Mucosa of gallbladder (tissue), 1 donor: ENCODE measurements at regions not wholly inside any gene's neighbourhood (a gene's known extent, or its start where the extent isn't known, plus 50 kb on each side); places are given as distances from the start of the nearest gene placed in this dataset.

Experiments
- DNase-seq: peaks from one replicate; pipeline ENCODE4 v3.0.0-alpha.2; 2020; ENCODE audit warnings: low spot score
- donor health status: DM: no; HTN: no; CAD: no.

DNA sequence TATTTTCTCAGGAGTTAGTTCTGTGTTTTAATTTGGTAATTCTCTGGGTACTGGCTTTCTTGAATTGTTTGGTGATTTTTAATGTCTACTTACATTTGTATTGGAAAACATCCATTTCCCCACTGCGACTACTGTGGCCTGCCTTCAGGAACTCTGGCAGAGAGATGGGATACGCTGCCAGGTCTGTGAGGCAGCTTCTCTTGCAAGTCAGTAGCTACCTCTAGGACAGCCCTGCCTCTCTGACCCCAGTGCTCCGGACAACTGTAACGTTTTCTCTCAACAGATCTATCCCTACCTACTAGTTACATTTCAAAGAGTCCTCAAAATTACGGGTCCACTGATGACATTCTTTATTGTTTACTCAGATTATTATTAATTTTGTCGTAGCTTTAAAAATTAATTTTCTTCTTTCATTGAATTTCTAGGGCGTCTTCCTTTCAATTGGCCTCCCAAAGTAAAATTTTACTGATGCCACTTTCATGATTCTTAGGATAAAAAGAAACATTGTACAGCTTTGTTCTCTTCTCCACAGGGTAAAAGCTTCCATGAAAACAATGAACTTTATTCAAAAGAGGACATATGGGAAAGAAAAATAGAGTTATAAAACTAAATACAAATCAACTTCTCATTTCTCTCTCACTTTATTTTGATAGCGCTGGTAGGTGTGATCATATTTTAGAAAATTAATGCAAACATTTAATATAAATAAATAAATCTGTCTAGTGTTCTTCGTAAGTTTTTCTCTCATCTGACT lies 123.2 kb upstream of the GOLGA8J start:
- no peak for DNase-seq

DNA sequence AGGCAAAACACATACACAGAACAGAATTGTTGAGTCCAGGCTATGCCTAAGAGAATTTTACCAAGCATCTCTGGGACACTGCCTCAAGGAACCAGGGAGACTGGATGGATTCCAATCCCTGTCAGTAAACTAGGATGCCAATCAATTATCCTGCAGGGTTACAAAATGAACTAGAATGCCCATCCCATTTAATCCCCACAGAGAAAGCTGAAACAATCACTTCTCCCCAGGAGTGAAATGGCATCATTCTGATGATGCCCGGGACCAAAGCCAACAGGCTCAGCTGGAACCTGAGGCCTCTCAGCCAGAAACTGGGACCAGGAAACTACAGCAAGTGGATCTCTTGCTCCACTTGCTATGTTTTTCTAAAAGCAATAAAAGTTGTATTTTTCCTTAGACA lies 130.0 kb upstream of the TJP1 start:
- no peak for DNase-seq

DNA sequence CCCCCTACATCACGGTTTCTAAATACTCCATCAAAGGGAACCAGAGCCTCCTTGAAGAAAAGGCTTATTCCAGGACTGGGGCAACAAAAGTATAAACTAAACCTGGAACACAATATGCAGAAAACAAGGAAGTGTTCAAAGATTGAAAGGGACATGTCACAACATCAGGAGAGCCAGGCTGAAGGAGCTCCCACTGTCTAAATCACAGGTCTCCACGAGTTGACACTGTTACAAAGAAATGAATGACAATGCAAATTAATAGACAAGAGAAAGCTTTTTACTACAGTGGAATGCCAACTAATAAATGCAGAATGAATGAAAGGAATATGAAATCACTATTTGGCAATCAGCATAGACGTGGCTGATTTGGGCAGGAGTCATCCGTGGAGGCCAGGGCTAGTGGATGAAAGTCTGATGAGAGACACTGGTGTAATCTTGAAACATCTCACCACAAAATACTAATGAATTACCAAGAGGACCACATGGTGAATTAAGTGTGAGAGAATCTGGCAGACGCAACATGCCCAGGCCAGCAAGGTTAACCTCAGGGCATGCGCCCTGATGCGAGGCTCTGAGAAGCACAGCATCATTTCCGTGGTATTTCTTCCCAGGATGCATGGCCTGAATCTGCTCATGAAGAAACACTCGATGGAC lies 123.8 kb upstream of the TJP1 start:
- DNase-seq, result no peak

DNA sequence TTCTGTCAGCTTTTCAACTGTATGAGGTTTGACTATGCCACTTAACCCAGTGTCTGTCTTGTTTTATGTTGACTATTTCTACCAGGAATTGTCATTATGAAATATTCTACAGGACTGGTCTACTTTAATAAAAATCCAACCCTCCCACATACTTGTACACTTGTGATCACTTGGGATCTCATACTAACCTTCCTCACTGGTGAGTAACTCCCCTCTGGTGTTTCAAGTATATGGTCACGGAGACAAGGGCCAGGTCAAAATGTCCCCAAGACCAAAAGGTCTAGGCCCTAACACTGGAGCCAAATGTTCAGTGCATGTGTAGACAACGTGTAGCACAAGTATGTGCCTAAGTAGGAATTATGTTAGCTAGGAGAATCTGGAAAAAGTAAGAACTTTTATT lies 122.7 kb upstream of the TJP1 start:
- DNase-seq, result no peak

DNA sequence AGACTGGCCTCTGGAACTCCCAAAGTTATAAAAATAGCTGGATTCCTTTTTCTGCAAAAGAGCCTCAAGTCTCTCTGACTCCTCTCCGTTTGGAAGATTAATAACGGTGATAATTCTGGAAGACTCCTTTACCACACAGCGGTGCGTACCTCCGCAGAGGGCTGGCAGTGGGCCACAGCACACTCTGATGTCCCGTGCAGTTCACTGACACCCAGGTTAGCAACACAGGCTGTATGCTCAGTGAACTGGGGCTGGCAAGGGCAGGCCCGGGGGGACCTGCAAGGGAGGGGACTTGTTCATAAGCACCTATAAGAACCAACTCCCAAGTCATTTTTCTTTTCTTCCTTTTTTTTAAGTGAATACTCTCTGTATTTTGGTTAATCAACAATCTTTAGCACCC lies 120.3 kb upstream of the TJP1 start:
- DNase-seq, result no peak

DNA sequence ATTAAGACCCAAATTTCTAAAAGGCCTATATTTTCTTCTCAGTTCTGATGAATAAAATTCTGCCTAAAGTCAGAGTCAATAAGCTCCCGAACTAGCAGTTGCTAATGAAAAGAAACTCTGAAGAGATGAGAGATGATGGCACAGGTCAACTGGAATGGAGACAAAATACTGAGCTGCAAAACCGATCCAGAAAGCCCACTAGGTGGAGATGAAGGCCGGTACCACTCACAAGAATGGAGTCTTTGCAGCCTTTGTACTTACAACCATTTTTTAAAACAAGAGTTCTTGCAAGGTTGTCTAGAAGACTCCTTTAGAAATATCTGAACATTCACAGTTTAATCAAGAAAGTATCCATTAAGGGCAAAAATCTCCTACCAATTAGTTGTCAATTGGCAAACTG lies 119.9 kb upstream of the TJP1 start:
- no peak for DNase-seq

DNA sequence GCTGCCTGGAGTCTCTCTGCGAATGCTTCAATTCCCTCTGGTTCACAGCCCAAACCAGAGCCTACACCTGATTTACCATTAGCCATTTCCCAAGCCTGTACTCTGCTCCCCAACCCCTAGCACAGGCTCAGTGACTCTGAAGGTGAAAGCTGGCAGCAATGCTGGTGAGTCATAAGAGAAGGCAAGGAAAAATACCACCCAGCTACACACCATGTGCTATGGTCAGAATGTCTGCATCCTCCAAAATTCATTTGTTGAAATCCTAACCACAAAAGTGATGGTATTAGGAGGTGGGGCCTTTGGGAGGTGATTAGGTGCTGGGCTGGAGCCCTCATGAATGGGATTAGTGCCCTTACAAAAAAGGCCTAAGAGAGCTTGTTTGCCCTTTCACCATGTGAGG lies 117.1 kb upstream of the TJP1 start:
- no peak for DNase-seq

DNA sequence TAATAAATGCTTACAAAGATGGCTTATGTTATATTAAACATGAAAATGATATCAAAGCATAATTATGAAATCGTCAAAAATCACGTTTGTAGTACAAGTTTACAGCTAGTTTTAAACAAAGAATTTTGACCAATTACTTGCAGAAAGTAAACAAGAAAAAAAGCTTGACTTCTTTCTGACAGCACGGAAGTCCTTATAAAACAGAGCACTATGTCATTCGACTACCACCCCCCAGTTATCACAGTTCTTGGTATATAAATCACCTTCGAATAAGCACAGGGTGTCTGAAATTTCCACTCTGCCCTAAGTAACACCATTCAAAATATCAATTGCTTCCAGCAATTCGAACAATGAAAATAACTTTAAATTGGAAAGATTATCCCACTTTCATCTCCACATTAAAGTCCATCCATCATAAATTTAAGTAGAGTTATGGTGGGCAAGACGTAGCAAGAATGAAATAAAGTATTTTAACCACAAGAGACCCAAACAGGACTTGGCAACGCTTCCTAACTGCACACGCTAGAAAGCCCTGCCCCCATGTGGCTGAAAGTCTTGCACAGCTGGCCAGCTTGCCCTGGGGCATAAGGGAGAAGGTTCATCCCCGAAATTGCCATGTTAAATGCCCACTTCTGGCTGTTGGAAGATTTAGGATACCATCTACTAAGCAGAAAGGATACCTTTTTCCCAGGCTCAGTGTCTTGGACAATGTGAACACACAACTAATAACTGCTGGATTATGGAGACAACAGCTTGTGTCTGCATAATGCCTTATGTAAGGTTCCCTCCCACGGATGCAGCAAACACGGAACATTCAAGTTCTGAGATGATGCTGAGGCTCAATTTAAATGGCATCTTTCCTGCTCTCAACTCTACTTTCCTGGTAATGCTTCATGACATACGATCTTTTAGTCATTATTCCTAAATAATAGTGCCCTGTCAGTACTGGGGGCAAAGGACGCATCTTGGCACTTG lies 116.4 kb upstream of the TJP1 start:
- no peak for DNase-seq

DNA sequence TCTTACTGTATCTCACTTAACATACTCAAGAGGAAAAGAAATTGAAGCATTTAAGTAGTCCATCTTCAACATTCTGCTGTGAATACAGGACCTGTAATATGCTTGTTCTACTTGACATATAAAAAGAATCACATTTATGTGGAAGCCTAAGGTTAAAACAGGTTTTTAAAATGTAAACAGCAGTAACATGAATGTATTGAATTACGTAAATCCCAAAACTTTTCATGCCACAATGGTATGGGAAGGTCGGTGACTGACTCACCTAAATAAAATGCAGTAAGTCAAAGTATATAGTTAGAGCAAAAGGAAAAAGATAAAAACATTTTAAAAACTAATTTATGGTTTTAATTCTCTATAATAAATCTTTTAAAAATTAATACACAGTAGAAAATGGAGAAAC lies 115.7 kb upstream of the TJP1 start:
- DNase-seq, result no peak

DNA sequence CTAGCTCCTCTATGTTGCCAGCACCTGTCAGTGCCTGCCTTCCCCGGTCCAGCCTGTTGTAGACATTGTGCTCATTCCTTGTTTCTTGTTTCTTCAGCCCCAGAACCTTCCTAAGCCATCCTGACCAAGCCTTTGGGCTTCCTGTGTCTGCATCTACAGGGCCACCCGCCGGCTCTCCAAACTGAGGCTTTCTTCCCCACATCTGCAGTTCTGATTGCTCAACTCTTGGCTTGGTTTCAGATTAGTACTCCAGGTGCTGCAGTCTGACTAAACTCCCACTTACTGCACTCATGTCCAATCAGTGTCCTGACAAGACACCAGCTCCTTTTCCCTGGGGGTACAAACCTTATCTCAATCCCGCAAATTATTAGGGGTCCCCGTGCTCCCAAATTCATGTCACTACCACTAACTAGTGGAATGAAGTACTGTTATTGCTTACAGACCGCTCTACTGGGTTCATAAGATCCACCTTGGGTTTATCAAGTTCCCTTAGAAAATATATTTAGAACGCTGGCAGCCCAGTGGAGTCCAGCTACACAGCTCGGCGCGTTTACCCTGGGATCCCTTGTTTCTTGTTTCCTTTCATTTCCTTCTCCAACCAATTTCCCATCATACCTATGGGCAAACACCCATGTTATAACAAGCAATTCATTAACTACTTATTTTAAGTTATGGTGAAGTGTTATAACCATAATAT lies 114.2 kb upstream of the TJP1 start:
- no peak for DNase-seq

DNA sequence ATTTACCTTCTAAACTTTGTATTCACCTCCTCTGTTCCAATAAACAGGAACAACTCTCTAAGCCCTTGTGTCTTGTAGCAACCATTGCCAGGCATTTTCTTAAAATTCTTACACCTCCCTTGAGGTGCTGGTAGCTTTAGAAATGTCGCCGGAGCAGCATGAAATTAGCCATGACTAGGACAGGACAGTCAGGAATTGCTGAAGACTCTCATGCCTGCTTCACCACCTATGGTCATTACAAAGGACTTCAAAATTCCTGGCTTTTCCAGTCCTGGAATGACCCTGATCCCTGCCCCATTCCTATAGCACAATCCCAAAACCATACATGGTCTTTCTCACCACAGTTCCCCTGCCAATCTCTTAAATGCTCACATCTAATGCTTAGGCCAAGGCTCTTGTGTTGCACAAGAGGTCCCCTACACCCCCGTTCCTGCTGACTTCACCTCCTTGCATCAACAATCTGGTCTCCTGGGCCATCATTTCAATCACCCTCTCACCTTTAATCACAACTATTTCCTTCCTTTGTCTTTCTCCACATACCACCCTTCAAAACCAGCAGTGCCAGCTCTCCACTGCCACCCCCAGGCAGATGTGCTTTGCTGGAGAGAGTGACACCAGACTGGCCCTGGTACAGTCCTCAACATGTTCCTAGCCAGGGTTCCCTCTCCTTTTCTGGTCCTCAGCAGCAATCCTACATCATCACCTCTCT lies 113.2 kb upstream of the TJP1 start:
- DNase-seq, result no peak

DNA sequence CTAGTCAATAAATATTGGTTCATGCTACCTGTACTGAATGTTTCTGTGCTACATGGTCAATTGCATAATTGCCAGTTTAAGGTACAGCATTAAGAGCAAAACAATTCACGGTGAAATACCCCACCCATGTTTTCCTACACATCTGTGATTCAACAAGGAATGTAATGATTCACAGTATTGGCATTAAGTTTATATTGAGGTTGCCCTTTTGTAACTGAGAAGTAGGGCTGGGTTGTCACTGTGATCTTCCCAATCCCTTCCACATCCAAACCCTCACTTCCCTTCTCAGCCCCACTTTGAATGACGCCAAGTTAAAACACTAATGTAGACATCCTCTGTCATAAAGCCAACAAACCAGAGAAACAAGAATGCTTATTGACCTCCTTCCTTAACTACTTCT lies 112.0 kb upstream of the TJP1 start:
- DNase-seq, result no peak

DNA sequence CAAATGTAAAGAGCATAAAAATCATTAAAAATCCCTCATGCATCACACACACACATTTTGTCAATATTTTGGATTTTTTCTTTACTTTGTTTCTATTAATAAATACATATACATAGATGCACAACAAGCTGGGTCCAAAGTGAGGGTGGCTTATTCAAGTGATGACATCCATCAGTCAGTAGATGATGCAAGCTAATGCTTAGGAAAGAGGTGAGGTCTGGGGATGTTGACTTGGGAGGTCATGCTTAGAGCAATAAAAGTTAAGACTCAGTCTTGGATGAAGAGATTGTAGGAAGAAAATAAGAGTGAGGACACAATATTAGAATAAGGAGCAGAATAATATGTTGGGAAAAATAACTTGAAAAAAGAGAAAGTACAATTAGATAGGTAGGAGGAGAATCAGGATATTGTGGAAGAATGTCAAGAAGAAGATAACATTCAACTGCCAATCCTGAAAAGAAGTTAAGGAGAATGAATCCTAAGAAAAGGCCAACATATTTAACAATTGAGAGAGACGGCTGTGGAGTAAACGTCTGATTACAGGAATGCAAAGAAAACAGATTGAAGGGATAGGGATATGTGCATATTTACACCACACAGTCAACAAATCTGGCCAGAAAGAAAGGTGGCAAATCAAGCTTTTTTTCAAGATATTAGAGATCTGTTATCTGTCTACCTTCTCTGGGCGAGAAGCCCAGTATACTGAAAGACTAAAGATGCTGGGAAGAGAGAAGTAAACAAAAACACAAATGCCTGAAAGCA lies 111.0 kb upstream of the TJP1 start:
- no peak for DNase-seq

DNA sequence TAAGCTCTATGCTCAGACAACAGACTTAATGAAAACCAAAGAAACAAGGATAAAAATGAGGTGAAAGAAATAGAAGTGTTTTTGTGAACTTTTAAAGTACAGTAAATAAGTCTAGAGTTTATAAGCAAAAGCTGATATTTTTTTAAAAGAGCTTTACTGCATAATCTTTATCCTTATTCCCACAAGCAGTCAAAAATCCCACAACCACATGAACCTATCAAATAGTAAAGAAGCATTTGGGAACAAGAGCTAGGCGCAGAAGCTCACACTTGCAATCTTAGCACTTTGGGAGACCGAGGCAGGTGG lies 103.8 kb upstream of the TJP1 start:
- no peak for DNase-seq

DNA sequence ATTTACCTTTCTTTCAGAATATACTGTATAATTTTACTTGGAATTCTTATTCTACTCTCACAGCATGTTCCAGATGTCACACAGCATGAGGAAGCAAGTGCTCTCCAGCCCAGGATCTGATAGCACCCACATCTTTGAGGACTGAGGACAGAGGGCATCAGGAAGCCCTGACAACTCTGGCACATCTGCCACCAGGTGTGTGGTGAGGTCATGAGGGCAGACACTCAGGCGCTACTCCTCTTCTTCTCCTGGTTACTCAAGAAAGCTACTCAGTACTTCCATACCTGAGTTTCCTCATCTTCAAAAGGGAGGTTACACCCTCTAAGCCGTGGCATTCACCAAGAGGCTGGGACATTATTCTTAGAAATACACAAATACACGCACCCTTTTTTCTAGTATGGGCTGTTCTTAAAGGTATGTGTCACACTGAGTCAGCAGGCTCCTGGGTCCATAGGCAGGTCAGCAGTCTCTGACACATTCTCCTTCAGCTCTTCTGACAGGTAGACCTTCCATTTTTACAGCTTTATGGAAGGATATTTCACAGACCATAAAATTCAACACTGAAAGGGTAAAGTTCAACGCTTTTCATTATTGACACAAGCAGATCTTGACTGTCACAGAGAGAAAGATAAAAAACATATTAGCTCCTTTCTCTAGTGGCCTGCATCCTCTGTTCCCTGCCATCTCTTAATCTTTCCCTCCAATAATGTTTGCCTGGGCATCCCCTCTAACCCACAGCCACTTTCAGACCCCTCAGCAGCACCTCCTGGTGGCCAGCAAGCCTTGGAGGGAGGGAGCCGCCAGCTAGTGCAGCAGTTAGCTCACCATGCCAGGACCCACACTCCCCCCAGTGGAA lies 103.2 kb upstream of the TJP1 start:
- peak; percentile 23 for DNase-seq

DNA sequence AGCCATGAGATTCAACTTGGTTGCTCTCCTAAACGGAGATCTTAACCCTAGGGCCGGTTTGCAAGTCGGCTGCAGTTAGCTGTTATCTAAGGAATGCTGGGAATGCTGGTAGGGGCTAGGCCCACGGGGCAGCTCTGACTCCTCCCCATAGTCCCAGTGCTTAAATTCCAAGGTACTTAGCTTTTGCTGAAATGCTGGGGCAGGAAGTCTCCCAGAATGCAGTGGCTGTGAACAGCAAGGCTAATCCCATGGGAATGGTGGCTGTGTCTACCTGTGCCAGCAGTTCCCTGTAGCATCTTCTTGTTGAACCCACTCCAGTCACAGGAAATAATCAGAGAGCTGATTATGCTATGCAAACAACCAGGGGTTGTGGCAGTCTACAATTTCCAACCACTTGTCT lies 102.5 kb upstream of the TJP1 start:
- no peak for DNase-seq

DNA sequence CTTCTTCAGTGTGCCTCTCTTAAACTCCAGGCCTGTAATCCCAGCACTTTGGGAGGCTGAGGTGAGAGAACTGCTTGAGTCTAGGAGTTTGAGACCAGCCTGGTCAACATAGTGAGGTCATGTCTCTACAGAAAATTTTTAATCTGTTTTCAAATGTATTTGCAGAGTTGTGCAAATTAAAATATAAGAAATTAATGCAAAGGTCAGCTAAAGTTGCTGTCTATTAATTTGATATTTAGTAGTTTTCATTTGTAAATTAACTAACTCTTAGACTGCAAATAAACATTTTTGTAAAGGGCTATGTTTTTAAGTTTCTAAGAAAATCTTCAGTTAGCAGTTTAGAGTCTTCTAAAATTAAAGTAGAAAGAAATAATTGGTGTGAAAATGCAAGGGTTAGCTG lies 99.9 kb upstream of the TJP1 start:
- no peak for DNase-seq

DNA sequence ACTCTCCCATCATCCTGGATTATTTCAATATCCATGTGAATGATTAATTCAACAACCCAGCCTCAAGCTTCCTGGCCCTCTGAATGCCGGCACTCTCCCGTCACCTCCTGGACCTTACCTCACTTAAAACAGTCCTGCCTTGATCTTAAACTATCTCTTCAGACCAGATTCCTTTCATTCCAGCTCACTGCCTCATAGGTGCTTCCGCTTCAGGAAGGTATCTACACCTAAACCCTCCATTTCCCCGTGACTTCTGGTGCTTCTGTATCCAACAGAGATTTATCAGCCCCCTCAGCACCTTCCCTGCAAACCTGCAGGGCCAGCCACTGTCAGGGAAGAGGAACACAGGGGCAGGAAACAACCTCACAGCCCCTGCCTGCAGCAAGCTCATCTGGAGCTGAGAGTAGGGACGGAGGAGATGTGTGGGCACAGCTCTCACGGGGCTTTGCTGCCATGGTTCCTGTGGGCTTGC lies 98.9 kb upstream of the TJP1 start:
- DNase-seq, result no peak

DNA sequence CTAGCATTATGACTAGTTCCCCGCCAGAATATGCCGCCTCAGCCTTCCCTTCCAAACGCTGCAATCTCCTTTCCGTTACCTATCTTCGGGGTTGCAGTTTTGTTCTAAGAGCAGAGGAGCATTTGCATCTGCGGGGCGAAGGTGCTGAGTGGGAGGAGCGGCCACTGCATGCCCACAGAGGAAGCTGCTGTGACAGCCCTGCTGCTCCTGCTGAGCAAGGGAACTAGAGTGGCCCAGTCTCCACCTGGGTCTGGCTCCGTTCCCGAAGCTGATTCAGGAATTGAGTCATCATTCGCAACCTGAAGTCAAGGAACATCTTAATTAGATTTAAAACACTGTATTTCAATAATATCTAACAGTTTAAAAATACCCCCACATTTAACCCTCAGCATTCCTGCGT lies 98.2 kb upstream of the TJP1 start:
- peak; percentile 68 for DNase-seq
